HCT116 (cell line): ENCODE measurements at regions not wholly inside any gene's neighbourhood (a gene's known extent, or its start where the extent isn't known, plus 50 kb on each side); places are given as distances from the start of the nearest gene placed in this dataset.

Experiments used
- ATAC-seq: fragments of 200-7000 bp; cut with Tn5 transposase; 2 replicates; pipeline ENCODE4 v1.9.1; 2020; ENCODE audit warnings: mild to moderate bottlenecking, moderate library complexity
- BruUV-seq: library from RNA; stranded (reverse); fragments of 400-500 nt; replicated peaks from 2 replicates; lab custom pipeline; 2021; lab: Mats Ljungman, UMichigan
- CTCF ChIA-PET: fragments of 300-600 bp; sonication (Branson Sonifier 250); formaldehyde crosslinking; loops from one replicate; lab custom pipeline; 2021; ENCODE audit warnings: antibody characterized with exemption; lab: Charles Lee
- POLR2A ChIA-PET: fragments of 300-600, 350-600 bp; sonication (Branson Sonifier 250); formaldehyde crosslinking; loops from one replicate; lab custom pipeline; 2021; ENCODE audit warnings: antibody characterized with exemption; lab: Charles Lee
- RAD21 ChIA-PET, 2 experiments: fragments of 300-600 bp; sonication (Branson Sonifier 250); formaldehyde crosslinking; loops; one replicate each; lab custom pipeline; 2023; ENCODE audit warnings: low total read pairs in 2 of 2; ENCODE audit not compliant: uncharacterized antibody in 2 of 2, unreplicated experiment in 2 of 2, low non-redundant PET in 1 of 2; lab: Charles Lee
- DNase-seq: peaks from one replicate; pipeline ENCODE4 v3.0.0-alpha.2; 2010; ENCODE audit warnings: low read depth, low spot score
- H2AFZ ChIP-seq: fragments of 200-600 bp; shearing (Covaris generic), sonication (generic); 2 replicates; pipeline ENCODE4 v1.6.1; 2017; ENCODE audit warnings: low read depth, mixed run types, mixed read lengths, antibody characterized with exemption, low read length; ENCODE audit not compliant: poor library complexity, severe bottlenecking
- H3K27ac ChIP-seq: 2 replicates; pipeline ENCODE4 v1.5.1; 2012; ENCODE audit warnings: low read depth, low read length
- H3K27me3 ChIP-seq: fragments of 200-600 bp; sonication (generic); 2 replicates; pipeline ENCODE4 v1.6.1; 2016; ENCODE audit warnings: mixed run types, low read length, mixed read lengths; ENCODE audit not compliant: insufficient read depth
- H3K36me3 ChIP-seq, 2 experiments: fragments of 200-500 bp in 1 of 2; fragments of 200-600 bp in 1 of 2; sonication (Bioruptor generic) in 1 of 2; sonication (generic) in 1 of 2; 2 replicates each; pipeline versions ENCODE4 v1.5.1 to v1.6.1; 2014 to 2016; ENCODE audit warnings: low read length in 2 of 2, inconsistent platforms in 1 of 2, mixed read lengths in 1 of 2, mixed run types in 1 of 2; ENCODE audit not compliant: insufficient read depth in 2 of 2, control insufficient read depth in 1 of 2
- H3K4me1 ChIP-seq, 2 experiments: fragments of 200-600 bp in 1 of 2; sonication (generic) in 1 of 2; 2 replicates each; pipeline versions ENCODE4 v1.5.1 to v1.6.1; 2012 to 2017; ENCODE audit warnings: low read length in 2 of 2, inconsistent platforms in 1 of 2, mild to moderate bottlenecking in 1 of 2, mixed read lengths in 1 of 2, mixed run types in 1 of 2, moderate library complexity in 1 of 2; ENCODE audit not compliant: insufficient read depth in 2 of 2, control insufficient read depth in 1 of 2
- H3K4me2 ChIP-seq: fragments of 200-600 bp; sonication (generic); 2 replicates; pipeline ENCODE4 v1.6.1; 2017; ENCODE audit warnings: mixed run types, low read length, mixed read lengths
- H3K4me3 ChIP-seq, 2 experiments: fragments of 200-600 bp in 1 of 2; sonication (generic) in 1 of 2; replicated peaks in 1 of 2; 2 replicates each; pipeline ENCODE4 v1.5.1; 2011 to 2016; ENCODE audit warnings: low read length in 2 of 2, control low read depth in 1 of 2, low read depth in 1 of 2, mild to moderate bottlenecking in 1 of 2, mixed read lengths in 1 of 2, mixed run types in 1 of 2
- H3K79me2 ChIP-seq: fragments of 200-600 bp; sonication (generic); 2 replicates; pipeline ENCODE4 v1.6.1; 2017; ENCODE audit warnings: mild to moderate bottlenecking, mixed run types, low read length, moderate library complexity, mixed read lengths; ENCODE audit not compliant: insufficient read depth
- H3K9ac ChIP-seq: fragments of 200-600 bp; sonication (generic); 2 replicates; pipeline ENCODE4 v1.6.1; 2016; ENCODE audit warnings: low read length, mixed read lengths
- H3K9me2 ChIP-seq: fragments of 200-600 bp; sonication (generic), shearing (Covaris generic); 2 replicates; pipeline ENCODE4 v1.6.1; 2017; ENCODE audit warnings: mixed run types, mild to moderate bottlenecking, moderate library complexity; ENCODE audit not compliant: insufficient read depth
- H3K9me3 ChIP-seq, 2 experiments: fragments of 200-500 bp in 1 of 2; fragments of 200-600 bp in 1 of 2; sonication (Bioruptor generic) in 1 of 2; sonication (generic) in 1 of 2; 2 replicates each; pipeline ENCODE4 v1.6.1; 2014 to 2017; ENCODE audit warnings: low read length in 2 of 2, mixed read lengths in 2 of 2, inconsistent platforms in 1 of 2, low read depth in 1 of 2, mild to moderate bottlenecking in 1 of 2, mixed run types in 1 of 2, moderate library complexity in 1 of 2; ENCODE audit not compliant: control insufficient read depth in 1 of 2, insufficient read depth in 1 of 2
- H4K20me1 ChIP-seq: fragments of 200-600 bp; sonication (generic), shearing (Covaris generic); 2 replicates; pipeline ENCODE4 v1.6.1; 2017; ENCODE audit warnings: mixed run types, mild to moderate bottlenecking, moderate library complexity; ENCODE audit not compliant: insufficient read depth
- CBX3 ChIP-seq: IDR thresholded peaks from 2 replicates; pipeline ENCODE4 v1.6.1; 2012; ENCODE audit warnings: low read depth
- EZH2 ChIP-seq: fragments of 200-600 bp; sonication (generic); IDR thresholded peaks from 2 replicates; pipeline ENCODE4 v1.6.1; 2017; ENCODE audit warnings: antibody characterized with exemption, mixed run types
- EZH2phosphoT487 ChIP-seq: fragments of 200-600 bp; IDR thresholded peaks from 2 replicates; pipeline ENCODE4 v1.6.1; 2018; ENCODE audit warnings: antibody characterized with exemption, borderline replicate concordance
- POLR2A ChIP-seq: IDR thresholded peaks from 2 replicates; pipeline ENCODE4 v1.7.0; 2011; ENCODE audit warnings: borderline replicate concordance; ENCODE audit not compliant: insufficient read depth, insufficient read length; ENCODE audit errors: extremely low read depth
- SIN3A ChIP-seq: IDR thresholded peaks from 2 replicates; pipeline ENCODE4 v1.6.1; 2012; ENCODE audit warnings: low read depth
- ZNF274 ChIP-seq: fragments of 200-500 bp; sonication (Bioruptor generic); IDR thresholded peaks from 2 replicates; pipeline ENCODE4 v1.6.1; 2014; ENCODE audit warnings: mild to moderate bottlenecking, low read depth, low read length, inconsistent platforms
- intact Hi-C: fragments of 100-400 bp; cut with micrococcal nuclease; formaldehyde crosslinking; loops from 2 replicates; pipeline ENCODE4 v1.10.0; 2022
- TF ChIP-seq, protein P1 (sequence below): IDR thresholded peaks from 2 replicates; pipeline ENCODE4 v1.6.1; 2011; ENCODE audit warnings: mild to moderate bottlenecking, low read length, moderate library complexity; ENCODE audit not compliant: insufficient replicate concordance; ENCODE audit errors: extremely low read depth
- TF ChIP-seq, protein P2 (sequence below): IDR thresholded peaks from 2 replicates; pipeline ENCODE4 v1.6.1; 2012

DNA sequence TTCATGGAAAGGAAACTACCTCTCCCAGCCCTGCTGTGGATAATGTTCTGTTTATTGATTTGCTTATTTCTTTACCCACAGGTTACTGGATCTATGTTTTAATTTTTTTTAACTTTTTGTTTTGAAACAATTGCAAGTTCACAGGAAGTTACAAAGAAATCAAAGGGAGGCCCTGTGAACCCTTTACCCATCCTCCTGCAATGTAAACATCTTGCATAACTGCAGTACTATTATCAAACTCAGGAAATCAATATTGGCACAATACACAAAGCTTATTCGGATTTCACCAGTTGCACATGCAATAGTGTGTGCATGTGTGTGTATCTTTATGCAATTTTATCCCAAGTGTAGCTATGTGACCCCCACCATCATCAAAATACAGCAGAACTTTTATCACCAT is 398.0 kb downstream of the BTBD3 start:
- no peak overlapping the region for H3K4me2 ChIP-seq
- H4K20me1 ChIP-seq, result no peaks in the 10 kb centered on the region
- no peaks in the 10 kb centered on the region for H3K27me3 ChIP-seq
- TF ChIP-seq EZH2phosphoT487 (no peak), EZH2 (no peak)
- ChIA-PET POLR2A (no interaction called here), RAD21 (no interaction called here), CTCF (no interaction called here)
- BruUV-seq, result no TSS peak
- no peak overlapping the region for H3K4me3 ChIP-seq
- DNase-seq (no peak), ATAC-seq (no peak)
- intact Hi-C loops, result no loop called here
- H3K9me3 ChIP-seq, result peaks cover 5 to 44% of the 10 kb centered on the region in 2 experiments; a peak in 2 of 4 replicates
- H3K79me2 ChIP-seq, result no peaks in the 10 kb centered on the region
- H3K4me1 ChIP-seq, result no peaks in the 10 kb centered on the region
- no peaks in the 10 kb centered on the region for H3K36me3 ChIP-seq
- no peak overlapping the region for H3K27ac ChIP-seq
- no peak overlapping the region for H2AFZ ChIP-seq
- no peak overlapping the region for H3K9ac ChIP-seq
- no peaks in the 10 kb centered on the region for H3K9me2 ChIP-seq

DNA sequence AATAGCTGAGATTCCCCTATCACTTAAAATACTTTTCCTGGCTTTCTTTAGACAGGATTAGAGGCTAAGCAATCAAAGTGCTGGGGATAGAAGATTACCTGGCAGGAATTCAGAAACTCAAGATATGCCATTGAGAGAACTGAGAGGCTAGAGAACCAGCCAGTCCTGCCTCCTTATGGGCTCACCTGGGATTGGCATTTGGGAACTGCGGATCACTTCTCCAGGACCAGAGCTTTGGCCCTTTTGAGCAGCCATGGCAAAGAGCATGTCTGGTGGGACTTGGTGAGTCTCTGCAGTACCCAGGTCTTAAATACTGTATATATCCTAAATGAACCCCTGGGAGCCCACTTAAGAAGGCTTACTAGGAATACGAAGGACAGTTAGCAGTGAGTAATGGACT is 399.1 kb downstream of the BTBD3 start:
- Histone ChIP-seq H3K4me2 (no peak overlapping the region), H2AFZ (no peak overlapping the region), H3K9me3 (peaks cover 5 to 51% of the 10 kb centered on the region in 2 experiments; a peak in 2 of 4 replicates), H3K27me3 (no peaks in the 10 kb centered on the region), H3K27ac (no peak overlapping the region), H3K36me3 (no peaks in the 10 kb centered on the region), H3K4me1 (no peaks in the 10 kb centered on the region), H4K20me1 (no peaks in the 10 kb centered on the region), H3K9me2 (no peaks in the 10 kb centered on the region), H3K9ac (no peak overlapping the region), H3K4me3 (no peak overlapping the region), H3K79me2 (no peaks in the 10 kb centered on the region)
- BruUV-seq, result no TSS peak
- intact Hi-C loops, result no loop called here
- ATAC-seq (no peak), DNase-seq (no peak)
- CTCF ChIA-PET, result no interaction called here
- TF ChIP-seq ZNF274 (no peak), CBX3 (no peak), SIN3A (no peak), POLR2A (no peak)
- TF ChIP-seq, protein P1, sequence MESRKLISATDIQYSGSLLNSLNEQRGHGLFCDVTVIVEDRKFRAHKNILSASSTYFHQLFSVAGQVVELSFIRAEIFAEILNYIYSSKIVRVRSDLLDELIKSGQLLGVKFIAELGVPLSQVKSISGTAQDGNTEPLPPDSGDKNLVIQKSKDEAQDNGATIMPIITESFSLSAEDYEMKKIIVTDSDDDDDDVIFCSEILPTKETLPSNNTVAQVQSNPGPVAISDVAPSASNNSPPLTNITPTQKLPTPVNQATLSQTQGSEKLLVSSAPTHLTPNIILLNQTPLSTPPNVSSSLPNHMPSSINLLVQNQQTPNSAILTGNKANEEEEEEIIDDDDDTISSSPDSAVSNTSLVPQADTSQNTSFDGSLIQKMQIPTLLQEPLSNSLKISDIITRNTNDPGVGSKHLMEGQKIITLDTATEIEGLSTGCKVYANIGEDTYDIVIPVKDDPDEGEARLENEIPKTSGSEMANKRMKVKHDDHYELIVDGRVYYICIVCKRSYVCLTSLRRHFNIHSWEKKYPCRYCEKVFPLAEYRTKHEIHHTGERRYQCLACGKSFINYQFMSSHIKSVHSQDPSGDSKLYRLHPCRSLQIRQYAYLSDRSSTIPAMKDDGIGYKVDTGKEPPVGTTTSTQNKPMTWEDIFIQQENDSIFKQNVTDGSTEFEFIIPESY, result no peak
- TF ChIP-seq, protein P2, sequence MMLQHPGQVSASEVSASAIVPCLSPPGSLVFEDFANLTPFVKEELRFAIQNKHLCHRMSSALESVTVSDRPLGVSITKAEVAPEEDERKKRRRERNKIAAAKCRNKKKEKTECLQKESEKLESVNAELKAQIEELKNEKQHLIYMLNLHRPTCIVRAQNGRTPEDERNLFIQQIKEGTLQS, result no peak
- POLR2A ChIA-PET, result no interaction called here
- RAD21 ChIA-PET, result no interaction called here
